NCI-H1417 treated with DMSO at 0.1 percent for 48 hours (cell line): ENCODE measurements at regions not wholly inside any gene's neighbourhood (a gene's known extent, or its start where the extent isn't known, plus 50 kb on each side); places are given as distances from the start of the nearest gene placed in this dataset.
"Not testable (repeated sequence)": the region's sequence is repeated elsewhere in the genome, so short reads cannot be mapped to it uniquely, and the experiment has no call there.

Source experiments
- DNase-seq: peaks from one replicate; lab custom pipeline; 2025; lab: John Stamatoyannopoulos, UW

DNA sequence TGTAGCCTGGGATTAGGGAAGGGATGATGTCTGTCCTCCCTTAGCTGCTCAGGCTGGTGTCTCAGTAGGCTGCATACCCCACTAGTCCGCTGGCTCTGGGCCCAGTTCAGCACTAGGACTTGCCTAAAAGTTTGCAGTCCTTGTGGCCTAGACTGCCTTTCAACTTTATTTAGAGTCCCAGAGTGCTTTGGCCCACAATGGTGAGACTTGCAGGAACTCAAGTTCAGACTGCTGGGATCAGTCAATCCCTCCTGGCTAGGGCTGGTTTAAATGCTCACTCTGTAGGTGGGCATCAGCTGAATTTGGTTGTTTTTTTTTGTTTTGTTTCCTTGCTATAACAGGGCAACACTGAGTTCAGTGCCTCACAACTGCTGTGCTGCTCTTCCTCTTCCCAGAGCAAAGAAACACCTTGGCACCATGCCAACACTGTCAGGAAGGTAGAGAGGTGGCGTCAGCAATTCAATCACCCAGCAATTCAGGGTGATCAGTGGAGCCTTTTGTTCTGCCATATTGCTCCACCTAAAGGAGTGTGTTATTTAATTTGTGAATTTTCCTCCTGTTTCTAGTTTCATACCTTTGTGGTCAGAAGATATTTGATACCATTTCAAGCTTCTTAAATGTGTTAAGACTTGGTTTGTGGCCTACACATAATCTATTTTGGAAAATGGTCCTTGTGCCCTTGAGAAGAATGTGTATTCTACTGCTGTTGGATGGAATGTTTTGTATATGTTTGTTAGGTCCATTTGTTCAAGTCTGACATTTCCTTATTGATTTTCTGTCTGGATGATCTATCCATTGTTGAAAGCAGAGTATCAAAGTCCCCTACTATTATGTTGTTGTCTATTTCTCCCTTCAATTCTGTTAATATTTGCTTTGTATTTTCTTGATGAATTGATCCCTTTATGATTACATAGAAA lies 284.0 kb upstream of the PMFBP1 start:
- DNase-seq: no peak

DNA sequence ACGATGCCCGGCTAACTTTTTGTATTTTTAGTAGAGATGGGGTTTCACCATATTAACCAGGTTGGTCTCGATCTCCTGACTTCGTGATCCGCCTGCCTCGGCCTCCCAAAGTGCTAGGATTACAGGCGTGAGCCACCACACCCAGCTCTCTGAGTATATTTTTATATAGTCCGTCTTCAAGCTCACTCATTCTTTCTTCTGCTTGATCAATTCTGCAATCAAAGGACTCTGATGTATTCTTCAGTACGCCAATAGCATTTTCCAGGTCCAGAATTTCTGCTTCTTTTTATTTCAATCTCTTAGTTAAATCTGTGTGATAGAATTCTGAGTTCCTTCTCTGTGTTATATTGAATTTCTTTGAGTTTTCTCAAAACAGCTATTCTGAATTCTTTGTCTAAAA lies 281.9 kb upstream of the PMFBP1 start:
- DNase-seq: not testable (repeated sequence)

DNA sequence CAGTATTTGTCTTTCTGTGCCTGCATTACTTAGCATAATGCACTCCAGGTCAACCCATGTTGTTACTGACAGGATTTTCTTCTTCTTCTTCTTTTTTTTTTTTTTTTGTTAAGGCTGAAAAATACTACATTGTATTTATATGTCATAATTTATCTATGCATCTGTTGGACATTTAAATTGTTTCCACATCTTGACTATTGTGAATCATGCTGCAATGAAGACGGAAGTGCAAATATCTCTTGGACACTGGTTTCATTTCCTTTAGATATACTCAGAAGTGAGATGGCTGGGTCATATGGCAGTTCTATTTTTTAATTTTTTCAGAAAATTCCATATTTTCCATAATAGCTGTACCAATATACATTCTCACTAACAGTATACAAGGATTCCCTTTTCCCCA lies 272.7 kb upstream of the PMFBP1 start:
- DNase-seq: no peak

DNA sequence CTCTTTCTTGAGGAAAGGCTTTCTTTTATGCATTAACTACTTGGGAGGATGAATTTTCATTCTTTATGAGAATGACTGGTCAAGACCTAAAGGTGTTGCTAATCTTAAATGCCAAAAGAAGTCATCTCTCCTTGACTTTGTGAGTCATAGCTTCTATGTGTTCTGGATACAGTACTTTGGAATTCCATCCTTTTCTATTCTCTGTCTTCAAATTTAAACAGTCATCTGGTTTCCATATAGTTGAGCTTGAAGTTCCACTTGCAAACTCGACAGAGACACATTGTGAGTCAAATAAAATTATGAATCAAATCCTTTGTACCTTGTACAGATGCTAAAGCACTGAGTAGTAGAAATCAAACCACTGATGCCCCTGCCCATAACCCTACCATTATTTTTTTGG lies 271.9 kb upstream of the PMFBP1 start:
- DNase-seq: no peak

DNA sequence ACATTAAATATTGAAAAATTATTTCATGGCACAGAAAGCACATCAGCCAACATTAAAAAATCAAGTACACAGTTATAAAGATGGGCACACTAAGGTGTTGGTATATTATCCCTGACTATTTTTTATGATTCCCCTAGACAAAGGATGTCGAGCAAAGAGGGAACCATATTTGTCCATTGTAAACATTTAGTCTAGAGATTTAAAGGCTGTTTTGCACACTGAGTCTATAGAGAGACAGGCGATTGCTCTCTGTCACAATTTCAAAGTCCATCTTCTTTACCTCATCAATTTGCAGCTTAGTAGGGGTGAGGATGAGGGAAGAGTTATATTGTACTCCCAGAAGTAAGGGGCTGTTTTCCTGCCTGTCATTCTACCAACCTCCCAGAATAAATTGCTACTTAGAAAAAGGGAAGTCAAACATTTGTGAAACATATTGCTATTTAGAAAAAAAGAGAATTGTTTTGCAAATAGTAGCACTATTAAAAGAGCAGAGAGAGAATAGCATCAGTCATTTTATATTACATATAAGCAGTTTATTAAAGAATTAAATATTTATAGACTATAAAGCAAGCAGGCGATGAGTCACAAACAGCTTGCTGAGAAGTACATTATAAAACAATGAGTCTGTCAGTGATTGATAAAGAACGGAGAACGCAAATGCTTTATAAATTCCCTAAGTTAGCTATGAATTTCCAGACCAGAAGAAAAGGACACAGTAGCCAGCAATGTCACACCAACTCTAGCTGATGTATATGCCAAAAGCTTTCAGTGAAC lies 270.6 kb upstream of the PMFBP1 start:
- DNase-seq: no peak

DNA sequence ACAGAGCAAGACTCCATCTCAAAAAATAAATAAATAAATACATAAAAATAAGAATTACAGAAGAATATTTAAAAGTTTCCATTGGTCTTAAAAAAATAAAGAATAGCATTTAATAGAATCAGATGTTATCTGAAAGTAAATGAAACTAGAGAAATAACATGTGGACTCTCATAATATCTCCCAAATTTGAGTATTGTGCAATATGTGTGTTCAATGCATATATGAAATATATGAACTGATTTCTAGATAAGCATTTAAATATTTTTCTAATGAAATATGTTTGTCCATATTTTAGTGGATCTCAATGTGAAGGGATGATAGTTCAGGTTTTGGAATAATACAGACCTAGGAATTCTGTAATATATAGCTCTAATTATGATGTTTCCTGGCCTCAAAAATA lies 265.9 kb upstream of the PMFBP1 start:
- DNase-seq: no peak

DNA sequence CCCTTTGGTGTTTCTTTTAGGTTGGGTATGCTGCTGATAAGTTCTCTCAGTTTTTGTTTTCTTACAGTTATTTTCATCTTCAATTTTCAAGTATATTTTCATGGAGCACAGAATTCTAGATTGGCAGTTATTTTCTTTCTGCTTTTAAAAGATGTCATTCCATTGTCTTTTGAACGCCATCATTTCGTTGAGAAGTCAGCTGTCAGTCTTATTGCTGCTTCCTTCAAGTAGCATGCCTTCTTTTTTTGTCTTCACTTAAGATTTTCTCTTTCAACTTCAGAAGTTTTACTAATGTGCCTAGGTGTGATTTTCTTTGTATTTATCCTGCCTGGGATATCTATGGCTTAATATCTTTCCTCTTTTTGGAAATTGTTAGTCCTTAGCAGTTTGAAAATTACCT lies 262.2 kb upstream of the PMFBP1 start:
- no peak for DNase-seq

DNA sequence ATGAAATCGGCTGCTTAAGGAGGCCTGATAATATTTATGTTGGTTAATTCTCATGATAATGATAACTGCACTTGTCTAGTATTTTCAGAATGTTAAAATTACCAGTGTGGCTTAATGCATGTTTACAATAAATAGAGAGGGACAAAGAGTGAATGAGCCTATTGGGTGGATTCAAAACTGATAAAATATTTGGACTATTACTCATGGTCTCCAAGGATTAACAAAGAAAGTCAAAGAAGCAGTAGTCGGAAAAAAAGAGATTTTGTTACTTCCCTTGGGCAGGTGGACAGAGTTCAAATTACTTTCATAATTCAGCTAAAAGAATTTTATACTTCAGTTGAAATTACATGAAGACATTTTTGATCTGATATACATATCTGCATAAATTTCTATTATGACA lies 258.2 kb upstream of the PMFBP1 start:
- DNase-seq: no peak

DNA sequence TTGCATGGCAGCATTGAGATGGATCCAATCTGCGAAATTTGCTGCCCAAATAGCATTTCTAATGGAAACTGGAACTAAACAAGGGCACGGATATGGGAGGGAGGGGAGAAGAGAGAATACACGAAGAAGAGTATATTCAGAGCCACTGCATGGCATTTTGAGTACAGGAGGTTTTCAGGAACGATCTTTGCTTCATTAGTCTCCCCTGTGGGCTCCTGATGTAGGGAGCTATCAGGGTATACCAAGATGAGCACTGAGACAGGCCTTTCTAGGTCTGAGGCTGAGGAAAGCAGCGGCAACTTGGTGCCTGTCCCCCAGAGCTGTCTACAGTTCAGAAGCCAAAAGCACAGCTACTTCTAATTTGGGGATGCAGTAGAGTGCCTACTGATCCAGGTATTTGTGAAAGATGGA lies 257.7 kb upstream of the PMFBP1 start:
- no peak for DNase-seq

DNA sequence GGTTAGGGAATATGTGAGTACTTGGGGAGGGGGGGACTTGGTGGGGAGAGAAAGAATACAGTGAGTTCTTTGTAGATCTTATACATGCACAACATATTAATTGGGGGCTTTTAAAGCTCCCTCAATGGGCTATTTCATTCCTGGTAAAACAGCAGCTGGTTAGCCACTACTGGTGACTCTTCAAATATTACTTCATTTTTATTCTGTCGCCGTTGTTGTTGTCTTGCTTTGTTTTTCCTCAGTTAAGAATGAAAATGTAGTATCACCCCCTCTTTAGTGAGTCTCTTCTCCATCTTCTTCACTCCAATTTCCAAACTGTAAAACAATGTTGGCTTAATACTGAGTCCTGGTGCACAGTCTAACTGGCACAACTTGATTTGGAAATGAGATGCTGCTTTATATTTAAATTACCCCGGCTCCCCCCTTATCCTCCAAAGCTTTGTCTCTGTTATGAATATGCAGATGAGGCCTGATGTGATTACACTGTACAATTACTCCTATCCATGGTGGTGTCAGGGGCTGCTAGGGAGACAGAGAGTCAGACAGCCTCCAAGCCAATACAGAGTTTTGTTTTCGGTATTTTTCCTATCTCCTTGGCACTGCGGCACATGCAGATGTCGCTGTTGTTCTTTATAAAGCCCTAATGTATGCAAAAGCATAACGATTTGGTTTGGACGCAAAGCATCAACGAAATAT lies 256.9 kb upstream of the PMFBP1 start:
- DNase-seq: no peak

DNA sequence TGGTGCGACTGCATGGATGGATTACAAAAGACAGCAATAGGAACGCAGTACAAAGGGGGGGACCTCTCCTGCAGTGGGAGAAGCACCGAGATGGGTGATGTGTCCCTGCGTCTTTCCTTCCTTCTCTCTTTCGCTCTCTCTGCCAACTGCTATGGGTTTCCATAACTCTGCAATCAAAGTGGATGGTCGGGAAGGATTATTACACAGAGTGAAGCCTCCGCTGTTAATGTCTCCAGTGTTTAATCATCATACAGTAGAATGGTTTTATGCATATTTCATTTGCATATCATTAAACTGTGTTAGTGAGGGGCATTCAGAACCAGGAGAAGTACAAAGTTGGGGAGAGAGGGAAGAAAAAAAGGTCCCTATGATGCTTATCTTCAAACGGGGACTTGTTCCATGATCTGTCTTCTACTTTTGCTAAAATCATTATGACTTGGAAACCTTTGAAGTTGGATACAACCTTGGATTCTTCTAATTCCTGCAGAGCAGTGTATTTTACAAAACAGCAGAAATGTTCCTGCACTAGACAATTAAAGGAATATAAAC lies 255.9 kb upstream of the PMFBP1 start:
- DNase-seq: no peak

DNA sequence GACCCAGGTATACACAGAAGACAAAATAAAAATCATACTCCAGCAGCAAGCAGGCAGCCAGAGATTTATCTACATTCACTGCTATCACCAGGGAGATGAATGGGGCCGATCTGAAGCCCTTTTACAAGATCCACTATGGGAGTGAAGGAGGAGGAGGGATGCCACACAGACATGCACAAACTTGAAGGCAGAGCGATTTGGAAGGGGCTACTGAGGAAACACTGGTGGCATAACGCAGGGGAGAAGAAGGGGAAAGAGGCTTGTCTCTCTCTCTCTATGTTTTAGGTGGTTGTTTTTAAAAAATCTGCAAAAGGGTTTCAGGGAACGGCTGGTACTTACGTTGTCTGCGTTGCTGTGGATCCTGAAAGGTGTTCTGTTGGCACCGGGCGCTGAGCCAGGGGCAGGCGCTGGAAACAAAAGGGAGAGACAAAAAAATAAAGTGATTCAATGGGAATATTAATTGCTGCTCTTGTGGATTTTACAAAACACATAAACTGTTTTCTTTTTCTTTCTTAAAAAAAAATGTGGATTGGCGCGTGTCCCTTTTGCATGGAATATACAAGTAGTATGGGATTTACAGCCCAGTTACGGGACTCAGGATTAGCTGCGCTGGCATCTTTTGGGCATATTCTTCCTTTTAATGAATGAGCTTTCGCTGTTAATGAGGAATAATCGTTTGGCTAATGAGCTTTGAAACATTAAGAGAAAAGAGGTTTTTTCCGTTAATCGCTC lies 255.3 kb upstream of the PMFBP1 start:
- no peak for DNase-seq

DNA sequence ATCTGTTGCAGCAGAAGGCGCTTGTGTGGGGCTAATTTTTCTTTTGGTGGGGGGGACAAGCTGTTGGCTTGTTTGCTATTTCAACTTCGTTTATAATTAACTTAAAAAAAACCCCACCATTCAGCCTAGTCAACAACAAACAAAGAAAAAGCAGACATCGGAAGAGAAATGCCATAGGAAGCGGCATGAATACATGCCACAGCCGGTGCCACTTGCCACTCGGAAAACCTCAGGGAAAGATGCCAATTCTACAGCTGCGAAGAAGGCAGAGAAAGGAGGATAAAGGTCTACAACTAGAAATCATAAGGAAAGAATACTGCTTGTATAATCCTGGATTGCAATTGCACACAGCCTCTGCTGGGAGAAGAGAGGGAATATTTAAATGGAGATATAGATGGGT lies 254.4 kb upstream of the PMFBP1 start:
- no peak for DNase-seq

DNA sequence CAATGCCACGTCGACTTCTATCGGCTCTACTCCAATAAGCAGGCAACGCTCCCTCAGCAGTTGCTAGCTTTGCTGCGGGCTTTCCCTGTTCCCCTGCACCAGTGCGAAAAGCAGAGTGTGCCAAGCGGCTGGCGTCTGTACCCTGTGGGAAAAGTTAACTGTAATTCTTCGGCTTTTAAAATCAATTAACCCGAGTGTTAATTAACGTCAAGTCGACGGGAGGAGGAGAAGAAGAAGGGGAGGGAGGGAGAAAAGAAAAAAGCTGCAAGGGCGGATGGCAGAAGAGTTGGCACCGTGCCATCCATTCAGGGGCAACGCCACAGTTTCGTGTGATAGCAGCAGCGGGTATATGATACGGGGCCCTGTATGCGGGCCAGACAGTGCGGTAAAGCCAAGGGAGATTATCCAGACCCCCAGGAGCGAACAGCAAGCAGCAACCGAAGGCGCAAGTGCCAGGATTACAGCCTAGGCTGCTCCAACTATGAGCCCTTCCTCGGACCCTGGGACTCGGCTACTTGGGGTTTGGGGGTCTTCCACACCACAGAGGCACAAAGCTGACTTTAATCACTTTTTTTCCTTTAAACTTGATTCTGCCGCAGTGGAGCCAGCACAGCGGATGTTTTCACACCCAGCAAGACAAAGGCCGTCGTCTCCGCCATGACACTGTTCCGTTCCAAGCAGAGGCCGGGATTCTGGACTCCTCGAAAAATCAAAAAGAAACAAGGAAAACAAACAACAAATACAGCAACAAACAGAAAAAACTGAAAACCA lies 253.8 kb upstream of the PMFBP1 start:
- DNase-seq: no peak

DNA sequence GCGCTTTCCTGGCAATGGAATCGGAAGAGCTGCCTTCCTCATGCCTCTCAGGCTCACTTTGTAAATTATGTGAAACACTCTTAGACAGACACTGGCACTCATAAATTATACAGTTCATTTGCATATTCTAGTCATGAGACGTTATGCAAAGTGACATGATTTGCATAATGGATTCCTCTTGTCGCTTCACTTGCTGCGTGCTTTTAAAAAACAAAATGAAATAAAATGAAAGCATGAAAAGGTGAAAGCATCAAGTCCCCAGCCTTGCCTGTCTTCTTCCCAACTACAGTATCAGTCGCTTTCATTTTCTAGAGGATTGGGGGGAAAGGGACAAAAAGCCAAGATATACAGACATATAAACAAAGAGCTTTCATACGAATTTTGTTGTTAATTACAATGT lies 252.8 kb upstream of the PMFBP1 start:
- DNase-seq: no peak

DNA sequence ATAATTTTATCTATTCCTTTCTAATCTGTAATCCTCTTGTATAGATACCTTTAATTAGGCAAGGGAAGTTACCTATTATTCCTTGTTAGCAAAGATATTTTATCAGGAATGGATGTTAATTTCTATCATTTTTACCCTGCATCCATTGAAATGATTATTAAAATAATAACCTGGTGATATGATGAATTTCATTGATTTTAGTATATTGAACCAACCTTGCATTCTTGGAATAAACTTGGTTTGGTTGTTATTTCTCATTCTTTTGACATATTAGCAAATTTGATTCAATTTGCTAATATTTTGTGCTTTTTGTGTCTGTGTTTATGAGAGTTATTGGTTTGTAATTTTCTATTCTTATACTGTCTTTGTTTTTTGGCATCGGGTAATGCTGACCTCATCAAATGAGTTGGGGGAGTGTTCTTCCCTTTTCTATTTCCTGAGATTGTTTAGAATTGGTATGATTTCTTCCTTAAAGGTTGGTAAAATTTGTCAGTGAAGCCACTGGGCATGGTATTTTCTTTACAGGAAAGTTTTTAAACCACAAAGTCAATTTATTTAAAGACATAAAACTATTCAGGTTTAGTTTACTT lies 250.4 kb upstream of the PMFBP1 start:
- DNase-seq: no peak

DNA sequence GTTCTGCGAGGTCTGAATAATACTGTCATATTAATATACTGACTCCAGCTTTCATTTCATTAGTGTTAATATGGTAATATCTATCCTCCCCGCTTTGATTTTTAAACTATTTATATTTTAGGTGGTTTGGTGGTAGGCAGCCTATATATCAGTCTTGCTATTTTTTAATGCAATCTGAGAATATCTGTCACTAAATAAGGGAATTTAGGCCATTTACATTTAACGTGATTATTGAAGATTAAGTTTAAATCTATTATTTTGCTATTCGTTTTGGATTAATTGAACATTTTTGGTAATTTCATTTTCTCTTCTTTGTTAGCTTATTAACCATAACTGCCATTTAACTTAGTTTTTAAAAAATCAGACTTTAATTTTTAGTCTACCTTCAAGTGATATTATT lies 247.7 kb upstream of the PMFBP1 start:
- no peak for DNase-seq

DNA sequence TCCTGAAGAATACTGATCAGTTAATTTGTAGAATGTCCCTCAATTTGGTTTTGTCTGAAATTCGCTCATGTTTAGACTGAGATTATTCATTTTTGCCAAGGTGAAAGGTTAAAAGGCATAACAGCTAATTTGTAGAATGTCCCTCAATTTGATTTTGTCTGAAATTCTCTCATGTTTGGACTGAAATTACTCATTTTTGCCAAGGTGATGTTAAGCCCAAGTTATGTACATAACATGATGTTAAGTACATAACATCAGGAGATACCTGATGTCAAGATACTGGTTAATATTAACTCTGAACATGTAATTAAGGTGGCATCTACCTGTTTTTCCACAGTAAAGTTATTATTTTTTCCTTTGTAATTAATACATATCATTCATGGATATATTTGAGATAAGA lies 243.4 kb upstream of the PMFBP1 start:
- DNase-seq: no peak

DNA sequence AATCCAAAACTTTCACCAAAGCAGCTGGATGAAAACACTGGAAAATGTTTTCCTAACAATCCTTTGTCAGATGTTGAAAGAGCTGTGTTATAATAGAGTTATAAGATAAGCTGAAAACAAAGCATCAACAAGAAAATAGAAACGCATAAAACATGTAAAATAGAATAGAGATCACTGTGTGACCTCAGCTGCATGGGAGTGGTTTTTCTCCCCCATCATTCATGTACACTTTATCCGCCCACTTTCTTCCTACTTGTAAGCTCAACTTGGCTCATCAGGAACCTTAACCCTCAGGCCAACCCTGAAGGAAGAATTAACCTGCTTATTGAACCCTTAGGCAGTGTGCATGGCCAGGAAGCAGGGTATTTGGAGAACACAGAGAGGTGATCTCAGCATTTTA lies 238.5 kb upstream of the PMFBP1 start:
- DNase-seq: no peak

DNA sequence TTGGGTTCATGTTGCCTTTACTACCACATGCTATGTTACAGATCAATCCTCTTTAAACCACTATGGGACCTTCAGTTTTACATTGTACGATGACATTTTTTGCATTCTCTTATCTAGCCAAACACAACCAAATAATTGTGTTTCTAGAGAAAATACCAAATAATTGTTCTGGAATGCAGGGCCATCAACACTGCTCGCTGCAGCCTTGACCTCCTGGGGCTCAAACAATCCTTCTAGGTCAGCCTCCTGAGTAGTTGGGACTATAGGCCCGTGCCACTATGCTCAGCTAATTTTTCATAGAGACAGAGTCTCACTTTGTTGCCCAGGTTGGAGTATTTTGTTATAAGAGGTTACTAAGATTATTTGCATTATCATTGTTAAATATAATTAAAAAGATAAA lies 237.5 kb upstream of the PMFBP1 start:
- DNase-seq: no peak

DNA sequence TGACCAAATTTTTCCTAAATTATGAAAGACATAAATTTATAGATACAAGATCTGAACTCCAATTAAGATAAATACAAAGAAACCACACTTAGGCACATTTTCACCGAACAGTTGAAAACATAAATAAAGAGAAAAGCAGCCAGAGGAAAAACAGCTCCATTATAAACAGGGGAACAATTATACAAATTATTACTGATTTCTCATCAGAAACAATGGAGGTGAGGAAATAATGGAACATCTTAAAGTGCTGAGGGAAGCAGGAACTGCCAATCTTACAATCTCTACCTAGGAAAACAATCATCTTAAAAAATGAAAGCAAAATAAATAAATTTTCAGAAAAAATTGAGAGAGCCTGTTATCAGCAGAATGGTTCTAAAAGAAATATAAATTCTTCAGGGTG lies 234.4 kb upstream of the PMFBP1 start:
- no peak for DNase-seq
